Neural progenitor cell (in vitro differentiated cells): ENCODE measurements at regions not wholly inside any gene's neighbourhood (a gene's known extent, or its start where the extent isn't known, plus 50 kb on each side); places are given as distances from the start of the nearest gene placed in this dataset.

Experiments used
- DNase-seq: peaks from one replicate; pipeline ENCODE4 v3.0.0-alpha.2; 2016; ENCODE audit warnings: low spot score
- H2AFZ ChIP-seq: fragments of 200-600 bp; sonication (generic); replicated peaks from 2 replicates; pipeline ENCODE4 v1.6.1; 2016; ENCODE audit warnings: antibody characterized with exemption
- H3F3A ChIP-seq: fragments of 200-600 bp; sonication (generic); 2 replicates; pipeline ENCODE4 v1.6.1; 2016; ENCODE audit warnings: antibody characterized with exemption, low read depth
- H3K27ac ChIP-seq: fragments of 200-600 bp; sonication (generic); 2 replicates; pipeline ENCODE4 v1.5.1; 2016; ENCODE audit warnings: mild to moderate bottlenecking
- H3K27me3 ChIP-seq: fragments of 200-600 bp; sonication (generic); 2 replicates; pipeline ENCODE4 v1.6.1; 2016; ENCODE audit warnings: mild to moderate bottlenecking, moderate library complexity
- H3K36me3 ChIP-seq: fragments of 200-600 bp; sonication (generic); 2 replicates; pipeline ENCODE4 v1.5.1; 2016
- H3K4me1 ChIP-seq: fragments of 200-600 bp; sonication (generic); 2 replicates; pipeline ENCODE4 v1.6.1; 2016; ENCODE audit warnings: mixed run types
- H3K4me2 ChIP-seq: fragments of 200-600 bp; sonication (generic); 2 replicates; pipeline ENCODE4 v1.6.1; 2016
- H3K4me3 ChIP-seq: fragments of 200-600 bp; sonication (generic); 2 replicates; pipeline ENCODE4 v1.5.1; 2016
- H3K79me2 ChIP-seq: fragments of 200-600 bp; sonication (generic); 2 replicates; pipeline ENCODE4 v1.6.1; 2016; ENCODE audit warnings: low read depth
- H3K9ac ChIP-seq: fragments of 200-600 bp; sonication (generic); 2 replicates; pipeline ENCODE4 v1.6.1; 2016
- H3K9me3 ChIP-seq: fragments of 200-600 bp; sonication (generic); 2 replicates; pipeline ENCODE4 v1.5.1; 2016; ENCODE audit warnings: low read depth
- H4K20me1 ChIP-seq: fragments of 200-600 bp; sonication (generic); 2 replicates; pipeline ENCODE4 v1.6.1; 2016; ENCODE audit warnings: low read depth
- H3K27ac Mint-ChIP-seq: 3 replicates; pipeline ENCODE4 v1.8.0; 2021; ENCODE audit warnings: mixed read lengths
- H3K27me3 Mint-ChIP-seq: 2 replicates; pipeline ENCODE4 v1.8.0; 2022; ENCODE audit warnings: low read depth, mild to moderate bottlenecking, inconsistent platforms, moderate library complexity, mixed read lengths; ENCODE audit not compliant: insufficient read depth
- H3K36me3 Mint-ChIP-seq: 3 replicates; pipeline ENCODE4 v1.8.0; 2021; ENCODE audit warnings: mixed read lengths
- H3K4me1 Mint-ChIP-seq: 3 replicates; pipeline ENCODE4 v1.8.0; 2021; ENCODE audit warnings: mixed read lengths
- H3K4me3 Mint-ChIP-seq: 3 replicates; pipeline ENCODE4 v1.8.0; 2021; ENCODE audit warnings: mild to moderate bottlenecking, moderate library complexity, mixed read lengths
- H3K9me3 Mint-ChIP-seq: 3 replicates; pipeline ENCODE4 v1.8.0; 2020; ENCODE audit warnings: mixed read lengths
- EZH2 ChIP-seq: fragments of 200-600 bp; sonication (generic); IDR thresholded peaks from 2 replicates; pipeline ENCODE4 v1.6.1; 2017; ENCODE audit warnings: antibody characterized with exemption, mild to moderate bottlenecking, moderate library complexity
- EZH2phosphoT487 ChIP-seq: fragments of 200-600 bp; sonication (generic); IDR thresholded peaks from 2 replicates; pipeline ENCODE4 v1.6.1; 2017; ENCODE audit warnings: antibody characterized with exemption
- TF ChIP-seq, protein P1 (sequence below): fragments of 200-600 bp; sonication (generic); IDR thresholded peaks from 2 replicates; pipeline ENCODE4 v1.5.1; 2017; ENCODE audit warnings: antibody characterized with exemption, mild to moderate bottlenecking

DNA sequence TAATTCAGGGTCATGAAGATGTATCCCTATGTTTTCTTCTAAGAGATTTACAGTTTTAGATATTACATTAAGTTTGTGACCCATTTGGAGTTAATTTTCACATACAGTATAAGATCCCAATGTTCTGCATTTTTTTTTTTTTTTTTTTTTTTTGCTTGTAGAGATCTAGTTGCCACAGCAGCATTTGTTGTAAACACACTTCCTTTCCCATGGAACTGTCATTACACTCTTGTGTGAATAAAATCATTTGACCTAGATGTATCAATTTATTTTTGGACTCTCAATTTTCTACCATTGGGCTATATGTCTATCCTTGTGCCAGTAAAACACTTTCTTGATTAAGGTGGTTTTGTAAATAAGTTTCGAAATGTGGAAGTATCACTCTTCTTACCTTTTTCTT, 1107.2 kb downstream of the TECRL start:
- TF ChIP-seq EZH2phosphoT487, result no peak
- TF ChIP-seq EZH2, result no peak
- TF ChIP-seq, protein P1, sequence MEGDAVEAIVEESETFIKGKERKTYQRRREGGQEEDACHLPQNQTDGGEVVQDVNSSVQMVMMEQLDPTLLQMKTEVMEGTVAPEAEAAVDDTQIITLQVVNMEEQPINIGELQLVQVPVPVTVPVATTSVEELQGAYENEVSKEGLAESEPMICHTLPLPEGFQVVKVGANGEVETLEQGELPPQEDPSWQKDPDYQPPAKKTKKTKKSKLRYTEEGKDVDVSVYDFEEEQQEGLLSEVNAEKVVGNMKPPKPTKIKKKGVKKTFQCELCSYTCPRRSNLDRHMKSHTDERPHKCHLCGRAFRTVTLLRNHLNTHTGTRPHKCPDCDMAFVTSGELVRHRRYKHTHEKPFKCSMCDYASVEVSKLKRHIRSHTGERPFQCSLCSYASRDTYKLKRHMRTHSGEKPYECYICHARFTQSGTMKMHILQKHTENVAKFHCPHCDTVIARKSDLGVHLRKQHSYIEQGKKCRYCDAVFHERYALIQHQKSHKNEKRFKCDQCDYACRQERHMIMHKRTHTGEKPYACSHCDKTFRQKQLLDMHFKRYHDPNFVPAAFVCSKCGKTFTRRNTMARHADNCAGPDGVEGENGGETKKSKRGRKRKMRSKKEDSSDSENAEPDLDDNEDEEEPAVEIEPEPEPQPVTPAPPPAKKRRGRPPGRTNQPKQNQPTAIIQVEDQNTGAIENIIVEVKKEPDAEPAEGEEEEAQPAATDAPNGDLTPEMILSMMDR, result no peak

DNA sequence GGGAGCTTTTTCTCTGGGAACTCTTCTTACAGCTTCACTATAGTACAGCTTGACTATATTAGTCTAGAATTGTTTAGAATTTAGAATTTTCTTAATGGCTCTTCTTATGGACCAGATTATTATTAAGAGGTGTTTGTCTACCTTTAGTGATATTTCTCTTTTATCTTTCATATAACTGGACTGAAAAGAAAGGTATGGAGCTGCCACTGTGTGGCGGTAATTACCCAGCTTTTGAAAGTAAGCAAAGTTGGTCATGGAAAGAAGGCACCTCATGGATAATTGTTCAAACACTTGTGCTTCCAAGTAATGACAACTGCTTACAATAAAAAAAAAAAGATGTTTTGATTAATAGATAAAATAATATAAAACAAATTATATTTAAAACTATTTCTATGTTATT, 1112.5 kb downstream of the TECRL start:
- Histone ChIP-seq H2AFZ (no peak overlapping the region), H3K36me3 (no peaks in the 10 kb centered on the region), H4K20me1 (no peaks in the 10 kb centered on the region), H3K4me3 (no peak overlapping the region), H3F3A (no peaks in the 10 kb centered on the region), H3K79me2 (no peaks in the 10 kb centered on the region), H3K27ac (no peak overlapping the region), H3K4me2 (no peak overlapping the region), H3K9me3 (no peaks in the 10 kb centered on the region), H3K9ac (no peak overlapping the region), H3K4me1 (no peaks in the 10 kb centered on the region), H3K27me3 (no peaks in the 10 kb centered on the region)
- no peak for TF ChIP-seq EZH2
- TF ChIP-seq, protein P1, result peak; percentile 60
- no peak for TF ChIP-seq EZH2phosphoT487
- Mint-ChIP-seq H3K27ac (no peak overlapping the region), H3K4me3 (no peak overlapping the region), H3K27me3 (no peaks in the 10 kb centered on the region), H3K36me3 (no peaks in the 10 kb centered on the region), H3K4me1 (no peaks in the 10 kb centered on the region), H3K9me3 (no peaks in the 10 kb centered on the region)
- DNase-seq, result peak; percentile 27

More for the DNA sequence above, 1107.2 kb downstream of the TECRL start:
- no peaks in the 10 kb centered on the region for H3K4me1 ChIP-seq
- no peak overlapping the region for H2AFZ ChIP-seq
- no peaks in the 10 kb centered on the region for H4K20me1 ChIP-seq
- H3K9ac ChIP-seq, result no peak overlapping the region
- Mint-ChIP-seq H3K27me3 (no peaks in the 10 kb centered on the region), H3K36me3 (no peaks in the 10 kb centered on the region), H3K4me3 (no peak overlapping the region), H3K9me3 (no peaks in the 10 kb centered on the region), H3K27ac (no peak overlapping the region), H3K4me1 (no peaks in the 10 kb centered on the region)
- H3K79me2 ChIP-seq, result no peaks in the 10 kb centered on the region
- H3F3A ChIP-seq, result no peaks in the 10 kb centered on the region
- H3K4me3 ChIP-seq, result no peak overlapping the region
- H3K27ac ChIP-seq, result no peak overlapping the region
- no peaks in the 10 kb centered on the region for H3K36me3 ChIP-seq
- no peaks in the 10 kb centered on the region for H3K27me3 ChIP-seq
- no peak for DNase-seq
- no peaks in the 10 kb centered on the region for H3K9me3 ChIP-seq
- no peak overlapping the region for H3K4me2 ChIP-seq

DNA sequence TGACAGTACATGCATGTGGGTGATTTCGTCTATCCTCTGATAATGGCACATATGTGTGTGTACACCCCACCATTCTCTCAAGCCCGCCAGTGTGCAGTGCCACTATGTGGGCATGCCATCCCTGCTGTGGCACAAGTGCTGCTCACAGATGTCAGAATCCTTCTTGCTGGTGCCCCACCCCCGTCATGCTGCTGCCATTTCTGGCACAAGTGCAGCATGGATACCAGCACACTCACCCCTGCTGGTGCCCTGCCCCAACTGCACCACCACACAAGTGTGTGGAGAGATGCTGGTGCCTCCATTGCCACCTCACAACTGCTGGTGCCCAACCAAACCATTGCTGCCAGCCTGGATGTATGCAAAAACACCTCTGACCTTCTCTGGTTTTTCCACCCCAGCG, 1133.8 kb downstream of the TECRL start:
- no peak for DNase-seq
- Histone ChIP-seq H3K4me3 (no peak overlapping the region), H3K9ac (no peak overlapping the region), H3K27ac (no peak overlapping the region), H2AFZ (no peak overlapping the region), H3K9me3 (no peaks in the 10 kb centered on the region), H3K36me3 (no peaks in the 10 kb centered on the region), H3K4me2 (no peak overlapping the region), H3F3A (no peaks in the 10 kb centered on the region), H3K4me1 (no peaks in the 10 kb centered on the region), H4K20me1 (no peaks in the 10 kb centered on the region), H3K27me3 (no peaks in the 10 kb centered on the region), H3K79me2 (no peaks in the 10 kb centered on the region)
- H3K4me1 Mint-ChIP-seq, result no peaks in the 10 kb centered on the region
- no peaks in the 10 kb centered on the region for H3K36me3 Mint-ChIP-seq
- no peaks in the 10 kb centered on the region for H3K27me3 Mint-ChIP-seq
- H3K27ac Mint-ChIP-seq, result no peak overlapping the region
- TF ChIP-seq EZH2phosphoT487 (no peak), EZH2 (no peak)
- TF ChIP-seq, protein P1, result no peak
- no peak overlapping the region for H3K4me3 Mint-ChIP-seq
- H3K9me3 Mint-ChIP-seq, result no peaks in the 10 kb centered on the region

DNA sequence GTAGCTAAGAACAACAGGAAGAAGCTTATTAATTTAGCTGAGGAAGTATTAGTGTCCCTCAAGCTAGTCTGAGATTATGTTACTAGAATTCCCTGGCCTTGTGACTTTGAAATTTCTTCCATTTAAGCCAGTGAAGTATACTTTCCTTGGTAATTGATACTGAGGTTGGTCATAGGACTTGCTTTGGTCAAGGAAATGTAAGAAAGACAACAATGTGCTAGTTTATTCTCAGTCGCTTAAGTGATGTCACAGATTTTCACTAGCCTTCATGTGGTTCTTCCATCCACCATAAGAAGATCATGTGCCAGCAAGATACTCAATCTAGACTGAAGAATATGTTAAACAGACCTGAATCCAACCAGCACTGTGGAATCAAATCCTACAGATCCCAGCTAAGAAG, 1140.1 kb downstream of the TECRL start:
- no peak overlapping the region for H2AFZ ChIP-seq
- H3K36me3 ChIP-seq, result no peaks in the 10 kb centered on the region
- no peaks in the 10 kb centered on the region for H3K27me3 ChIP-seq
- no peak overlapping the region for H3K4me3 ChIP-seq
- Mint-ChIP-seq H3K27me3 (no peaks in the 10 kb centered on the region), H3K36me3 (no peaks in the 10 kb centered on the region), H3K9me3 (no peaks in the 10 kb centered on the region), H3K27ac (no peak overlapping the region), H3K4me1 (no peaks in the 10 kb centered on the region), H3K4me3 (no peak overlapping the region)
- no peak overlapping the region for H3K9ac ChIP-seq
- H3K4me1 ChIP-seq, result no peaks in the 10 kb centered on the region
- no peaks in the 10 kb centered on the region for H4K20me1 ChIP-seq
- no peaks in the 10 kb centered on the region for H3K79me2 ChIP-seq
- no peaks in the 10 kb centered on the region for H3F3A ChIP-seq
- H3K4me2 ChIP-seq, result no peak overlapping the region
- no peak for TF ChIP-seq EZH2phosphoT487
- no peaks in the 10 kb centered on the region for H3K9me3 ChIP-seq
- H3K27ac ChIP-seq, result no peak overlapping the region
- no peak for DNase-seq
